ENCODE measurements at regions not wholly inside any gene's neighbourhood (a gene's known extent, or its start where the extent isn't known, plus 50 kb on each side); places are given as distances from the start of the nearest gene placed in this dataset.
"Not testable (repeated sequence)": the region's sequence is repeated elsewhere in the genome, so short reads cannot be mapped to it uniquely, and the experiment has no call there.

- CTCF ChIA-PET: no interaction called here
- POLR2A ChIA-PET: no interaction called here
Measured at GRCh38 chr7:86592185-86592584, 51.5 kb upstream of the GRM3 start.

- ChIA-PET CTCF (no interaction called here), POLR2A (no interaction called here)
Measured at GRCh38 chr7:86574006-86574405, 69.7 kb upstream of the GRM3 start.

- CTCF ChIA-PET: no interaction called here
- POLR2A ChIA-PET: no interaction called here
Measured at GRCh38 chr7:86558680-86559501, 84.8 kb upstream of the GRM3 start.

GRCh38 chr7:86534641-86535040, 109.1 kb upstream of the GRM3 start:
- POLR2A ChIA-PET: no interaction called here
- CTCF ChIA-PET: no interaction called here

GRCh38 chr7:86504229-86504628, 139.5 kb upstream of the GRM3 start:
- ChIA-PET POLR2A (no interaction called here), CTCF (no interaction called here)

- CTCF ChIA-PET: no interaction called here
- POLR2A ChIA-PET: no interaction called here
Measured at GRCh38 chr7:86499986-86500385, 143.7 kb upstream of the GRM3 start.

- CTCF ChIA-PET: no interaction called here
- POLR2A ChIA-PET: no interaction called here
Measured at GRCh38 chr7:86485827-86486226, 157.9 kb upstream of the GRM3 start.

GRCh38 chr7:86479144-86479543, 164.6 kb upstream of the GRM3 start:
- POLR2A ChIA-PET: no interaction called here
- CTCF ChIA-PET: no interaction called here

- CTCF ChIA-PET: interaction anchor here (0.6 kb wide), 1 partner anchor 58 kb away, joined by 4 read pairs; no protein-coding TSS in a partner anchor
Measured at GRCh38 chr7:86477343-86477935, 166.3 kb upstream of the GRM3 start.

GRCh38 chr7:86470763-86471162, 172.9 kb upstream of the GRM3 start:
- CTCF ChIA-PET: no interaction called here
- POLR2A ChIA-PET: no interaction called here

More at GRCh38 chr7:86477343-86477935, 166.3 kb upstream of the GRM3 start:
- POLR2A ChIA-PET: no interaction called here

- ChIA-PET POLR2A (no interaction called here), CTCF (interaction anchor here (0.7 to 1.2 kb wide), 3 partner anchors 9 to 580 kb away, joined by 3 read pairs; no protein-coding TSS in a partner anchor)
Measured at GRCh38 chr7:86469680-86470295, 173.9 kb upstream of the GRM3 start.

- POLR2A ChIA-PET: no interaction called here
Measured at GRCh38 chr7:86454753-86455152, 189.0 kb upstream of the GRM3 start.

GRCh38 chr7:86453454-86453853, 190.3 kb upstream of the GRM3 start:
- CTCF ChIA-PET: no interaction called here
- POLR2A ChIA-PET: no interaction called here

More at GRCh38 chr7:86454753-86455152, 189.0 kb upstream of the GRM3 start:
- CTCF ChIA-PET: no interaction called here

- CTCF ChIA-PET: no interaction called here
- POLR2A ChIA-PET: no interaction called here
Measured at GRCh38 chr7:86448856-86449255, 194.9 kb upstream of the GRM3 start.

GRCh38 chr7:86445285-86445684, 198.4 kb upstream of the GRM3 start:
- ChIA-PET CTCF (no interaction called here), POLR2A (no interaction called here)

GRCh38 chr7:86444245-86444644, 199.5 kb upstream of the GRM3 start:
- CTCF ChIA-PET: no interaction called here
- POLR2A ChIA-PET: no interaction called here

- POLR2A ChIA-PET, CTCF ChIA-PET: not testable (repeated sequence)
Measured at GRCh38 chr7:86440420-86440819, 203.3 kb upstream of the GRM3 start.

GRCh38 chr7:86437951-86438450, 205.7 kb upstream of the GRM3 start:
- CTCF ChIA-PET: no interaction called here

GRCh38 chr7:86431761-86432160, 211.9 kb upstream of the GRM3 start:
- ChIA-PET POLR2A (no interaction called here), CTCF (no interaction called here)

More at GRCh38 chr7:86437951-86438450, 205.7 kb upstream of the GRM3 start:
- POLR2A ChIA-PET: no interaction called here

GRCh38 chr7:86411814-86412213, 231.9 kb upstream of the GRM3 start:
- ChIA-PET POLR2A (no interaction called here), CTCF (no interaction called here)

GRCh38 chr7:86407291-86407690, 236.4 kb upstream of the GRM3 start:
- POLR2A ChIA-PET: no interaction called here

More at GRCh38 chr7:86407291-86407690, 236.4 kb upstream of the GRM3 start:
- CTCF ChIA-PET: no interaction called here
